ENCODE measurements at regions not wholly inside any gene's neighbourhood (a gene's known extent, or its start where the extent isn't known, plus 50 kb on each side); places are given as distances from the start of the nearest gene placed in this dataset.
"Not testable (repeated sequence)": the region's sequence is repeated elsewhere in the genome, so short reads cannot be mapped to it uniquely, and the experiment has no call there.

GRCh38 chr13:24931450-24932251, 164.3 kb upstream of the PABPC3 start:
- no peak for TF ChIP-seq ZNF138 (CRISPR knock-in tag; conservative IDR thresholded peaks at IDR 0.05)
- no peak for TF ChIP-seq ZBTB21 (CRISPR knock-in tag; IDR thresholded peaks at IDR 0.05; ENCODE audit: borderline replicate concordance)
- TF ChIP-seq NFATC4 (CRISPR knock-in tag; IDR thresholded peaks at IDR 0.05): no peak
- TF ChIP-seq ATF2 (CRISPR knock-in tag; IDR thresholded peaks at IDR 0.05; ENCODE audit: borderline replicate concordance, low read depth): no peak
- no peak for TF ChIP-seq NR1H2 (CRISPR knock-in tag; IDR thresholded peaks at IDR 0.05)
- TF ChIP-seq JUN (CRISPR knock-in tag; IDR thresholded peaks at IDR 0.05): no peak
- no peak for TF ChIP-seq IRF2 (CRISPR knock-in tag; IDR thresholded peaks at IDR 0.05; ENCODE audit: borderline replicate concordance, low read depth)
- TF ChIP-seq HMGA2 (CRISPR knock-in tag; IDR thresholded peaks at IDR 0.05): no peak
- no peak for TF ChIP-seq ZBTB43 (CRISPR knock-in tag; IDR thresholded peaks at IDR 0.05)
- TF ChIP-seq ZMAT4 (CRISPR knock-in tag; IDR thresholded peaks at IDR 0.05): no peak
- TF ChIP-seq KAT7 (CRISPR knock-in tag; IDR thresholded peaks at IDR 0.05; ENCODE audit: borderline replicate concordance): no peak
- TF ChIP-seq, protein P1, sequence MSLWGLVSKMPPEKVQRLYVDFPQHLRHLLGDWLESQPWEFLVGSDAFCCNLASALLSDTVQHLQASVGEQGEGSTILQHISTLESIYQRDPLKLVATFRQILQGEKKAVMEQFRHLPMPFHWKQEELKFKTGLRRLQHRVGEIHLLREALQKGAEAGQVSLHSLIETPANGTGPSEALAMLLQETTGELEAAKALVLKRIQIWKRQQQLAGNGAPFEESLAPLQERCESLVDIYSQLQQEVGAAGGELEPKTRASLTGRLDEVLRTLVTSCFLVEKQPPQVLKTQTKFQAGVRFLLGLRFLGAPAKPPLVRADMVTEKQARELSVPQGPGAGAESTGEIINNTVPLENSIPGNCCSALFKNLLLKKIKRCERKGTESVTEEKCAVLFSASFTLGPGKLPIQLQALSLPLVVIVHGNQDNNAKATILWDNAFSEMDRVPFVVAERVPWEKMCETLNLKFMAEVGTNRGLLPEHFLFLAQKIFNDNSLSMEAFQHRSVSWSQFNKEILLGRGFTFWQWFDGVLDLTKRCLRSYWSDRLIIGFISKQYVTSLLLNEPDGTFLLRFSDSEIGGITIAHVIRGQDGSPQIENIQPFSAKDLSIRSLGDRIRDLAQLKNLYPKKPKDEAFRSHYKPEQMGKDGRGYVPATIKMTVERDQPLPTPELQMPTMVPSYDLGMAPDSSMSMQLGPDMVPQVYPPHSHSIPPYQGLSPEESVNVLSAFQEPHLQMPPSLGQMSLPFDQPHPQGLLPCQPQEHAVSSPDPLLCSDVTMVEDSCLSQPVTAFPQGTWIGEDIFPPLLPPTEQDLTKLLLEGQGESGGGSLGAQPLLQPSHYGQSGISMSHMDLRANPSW (CRISPR knock-in tag; conservative IDR thresholded peaks at IDR 0.05; ENCODE audit: low read depth): no peak
- TF ChIP-seq, protein P2, sequence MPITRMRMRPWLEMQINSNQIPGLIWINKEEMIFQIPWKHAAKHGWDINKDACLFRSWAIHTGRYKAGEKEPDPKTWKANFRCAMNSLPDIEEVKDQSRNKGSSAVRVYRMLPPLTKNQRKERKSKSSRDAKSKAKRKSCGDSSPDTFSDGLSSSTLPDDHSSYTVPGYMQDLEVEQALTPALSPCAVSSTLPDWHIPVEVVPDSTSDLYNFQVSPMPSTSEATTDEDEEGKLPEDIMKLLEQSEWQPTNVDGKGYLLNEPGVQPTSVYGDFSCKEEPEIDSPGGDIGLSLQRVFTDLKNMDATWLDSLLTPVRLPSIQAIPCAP (CRISPR knock-in tag; IDR thresholded peaks at IDR 0.05): no peak
- TF ChIP-seq E2F4 (CRISPR knock-in tag; IDR thresholded peaks at IDR 0.05; ENCODE audit: borderline replicate concordance, low read depth): no peak
- POLR2A ChIA-PET: no interaction called here
- DNase-seq (ENCODE audit: low spot score) (peak; percentile 52), ATAC-seq (peak; percentile 95)
- CTCF ChIA-PET: interaction anchor here (1.1 to 1.2 kb wide), 3 partner anchors 9 to 238 kb away, joined by 3 to 5 read pairs (median 4); a partner anchor contains a TSS
- H3K27me3 Mint-ChIP-seq (ENCODE audit: low read depth): peaks cover 18% of the 10 kb centered on the region
- H3K4me1 Mint-ChIP-seq: peaks cover 20% of the 10 kb centered on the region
- peaks cover 10% of the 10 kb centered on the region; the same call in 1 of the 2 replicates for H3K9me3 Mint-ChIP-seq
- H3K27ac Mint-ChIP-seq: no peak overlapping the region; the same call in 1 of the 2 replicates
- H3K4me3 Mint-ChIP-seq: peak overlapping the region; percentile 67
- H3K36me3 Mint-ChIP-seq: peaks cover 3% of the 10 kb centered on the region; the same call in 1 of the 2 replicates

- H3K27me3 Mint-ChIP-seq (ENCODE audit: low read depth): peaks cover 21% of the 10 kb centered on the region
- POLR2A ChIA-PET: not testable (repeated sequence)
- ATAC-seq: peak; percentile 25; the same call in 1 of the 2 replicates
Measured at GRCh38 chr13:24933106-24934023, 162.6 kb upstream of the PABPC3 start.

GRCh38 chr13:24934024-24934385, 161.9 kb upstream of the PABPC3 start:
- Mint-ChIP-seq H3K4me1 (peaks cover 20% of the 10 kb centered on the region), H3K9me3 (peaks cover 16% of the 10 kb centered on the region), H3K27me3 (ENCODE audit: low read depth) (peaks cover 21% of the 10 kb centered on the region), H3K36me3 (peaks cover 17% of the 10 kb centered on the region)
- DNase-seq (ENCODE audit: low spot score); POLR2A ChIA-PET; CTCF ChIA-PET; H3K4me3 Mint-ChIP-seq; ATAC-seq; H3K27ac Mint-ChIP-seq: not testable (repeated sequence)

More at GRCh38 chr13:24933106-24934023, 162.6 kb upstream of the PABPC3 start:
- Mint-ChIP-seq H3K9me3 (peaks cover 11% of the 10 kb centered on the region), H3K4me1 (peaks cover 20% of the 10 kb centered on the region), H3K36me3 (peaks cover 11% of the 10 kb centered on the region)
- CTCF ChIA-PET; H3K27ac Mint-ChIP-seq; H3K4me3 Mint-ChIP-seq; DNase-seq (ENCODE audit: low spot score): not testable (repeated sequence)
